ENCODE measurements at regions not wholly inside any gene's neighbourhood (a gene's known extent, or its start where the extent isn't known, plus 50 kb on each side); places are given as distances from the start of the nearest gene placed in this dataset.
"Not testable (repeated sequence)": the region's sequence is repeated elsewhere in the genome, so short reads cannot be mapped to it uniquely, and the experiment has no call there.

DNA sequence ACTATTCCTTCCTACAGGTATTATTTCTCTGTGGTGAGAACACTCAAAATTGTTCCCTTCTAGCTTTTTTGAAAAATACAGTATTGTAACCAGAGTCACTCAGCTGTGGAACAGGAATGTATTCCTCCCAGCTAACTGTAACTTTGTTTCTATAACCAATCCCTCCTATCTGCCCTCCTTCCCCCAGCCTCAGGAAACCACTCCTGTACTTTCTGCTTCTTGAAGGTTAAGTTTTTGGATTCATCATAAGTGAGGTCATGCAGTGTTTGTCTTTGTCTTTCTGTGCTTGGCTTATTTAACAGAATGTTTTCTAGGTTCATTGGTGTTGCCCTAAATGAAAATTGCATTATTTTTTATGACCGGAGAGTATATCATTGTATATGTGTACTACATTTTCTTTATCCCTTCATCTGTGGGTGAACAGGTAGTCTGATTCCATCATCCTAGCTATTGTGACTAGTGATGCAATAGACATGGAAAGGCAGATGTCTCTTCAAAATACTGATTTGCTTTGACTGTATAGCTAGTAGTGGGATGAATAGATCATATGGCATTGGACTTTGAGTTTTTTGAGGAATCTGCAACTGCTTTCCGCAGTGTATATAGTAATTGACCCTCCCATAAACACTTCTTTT lies 112.9 kb upstream of the GRK3 start:
- Mint-ChIP-seq H3K9me3 (no peaks in the 10 kb centered on the region), H3K36me3 (peaks cover 11% of the 10 kb centered on the region)

GRCh38 chr22:25452116-25452700 lies 112.3 kb upstream of the GRK3 start:
- no peak overlapping the region for H3K27ac Mint-ChIP-seq
- TF ChIP-seq, protein P1, sequence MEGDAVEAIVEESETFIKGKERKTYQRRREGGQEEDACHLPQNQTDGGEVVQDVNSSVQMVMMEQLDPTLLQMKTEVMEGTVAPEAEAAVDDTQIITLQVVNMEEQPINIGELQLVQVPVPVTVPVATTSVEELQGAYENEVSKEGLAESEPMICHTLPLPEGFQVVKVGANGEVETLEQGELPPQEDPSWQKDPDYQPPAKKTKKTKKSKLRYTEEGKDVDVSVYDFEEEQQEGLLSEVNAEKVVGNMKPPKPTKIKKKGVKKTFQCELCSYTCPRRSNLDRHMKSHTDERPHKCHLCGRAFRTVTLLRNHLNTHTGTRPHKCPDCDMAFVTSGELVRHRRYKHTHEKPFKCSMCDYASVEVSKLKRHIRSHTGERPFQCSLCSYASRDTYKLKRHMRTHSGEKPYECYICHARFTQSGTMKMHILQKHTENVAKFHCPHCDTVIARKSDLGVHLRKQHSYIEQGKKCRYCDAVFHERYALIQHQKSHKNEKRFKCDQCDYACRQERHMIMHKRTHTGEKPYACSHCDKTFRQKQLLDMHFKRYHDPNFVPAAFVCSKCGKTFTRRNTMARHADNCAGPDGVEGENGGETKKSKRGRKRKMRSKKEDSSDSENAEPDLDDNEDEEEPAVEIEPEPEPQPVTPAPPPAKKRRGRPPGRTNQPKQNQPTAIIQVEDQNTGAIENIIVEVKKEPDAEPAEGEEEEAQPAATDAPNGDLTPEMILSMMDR (conservative IDR thresholded peaks at IDR 0.05), result no peak
- H3K4me3 Mint-ChIP-seq, result no peak overlapping the region
- peaks cover 13% of the 10 kb centered on the region for H3K36me3 Mint-ChIP-seq
- no peaks in the 10 kb centered on the region for H3K27me3 Mint-ChIP-seq
- peaks cover 34% of the 10 kb centered on the region for H3K4me1 Mint-ChIP-seq (ENCODE audit: unreplicated experiment)
- no peak for DNase-seq (ENCODE audit: extremely low spot score, unreplicated experiment)
- no peaks in the 10 kb centered on the region for H3K9me3 Mint-ChIP-seq

More for the DNA sequence above, 112.9 kb upstream of the GRK3 start:
- DNase-seq (ENCODE audit: extremely low spot score, unreplicated experiment), result no peak
- TF ChIP-seq, protein P1 (conservative IDR thresholded peaks at IDR 0.05), result no peak
- Mint-ChIP-seq H3K4me1 (ENCODE audit: unreplicated experiment) (peaks cover 34% of the 10 kb centered on the region), H3K4me3 (peak overlapping the region; percentile 44), H3K27ac (peak overlapping the region; percentile 7), H3K27me3 (no peaks in the 10 kb centered on the region)

- DNase-seq (ENCODE audit: extremely low spot score, unreplicated experiment), result no peak
- Mint-ChIP-seq H3K27me3 (no peaks in the 10 kb centered on the region), H3K4me3 (no peak overlapping the region), H3K36me3 (peaks cover 13% of the 10 kb centered on the region), H3K4me1 (ENCODE audit: unreplicated experiment) (peaks cover 34% of the 10 kb centered on the region), H3K9me3 (no peaks in the 10 kb centered on the region), H3K27ac (no peak overlapping the region)
- TF ChIP-seq, protein P1 (conservative IDR thresholded peaks at IDR 0.05), result no peak
These were observed 111.4 kb upstream of the GRK3 start for GRCh38 chr22:25453058-25453457.

- TF ChIP-seq, protein P1 (conservative IDR thresholded peaks at IDR 0.05), result no peak
- no peaks in the 10 kb centered on the region for H3K9me3 Mint-ChIP-seq
- no peak overlapping the region for H3K27ac Mint-ChIP-seq
These were observed 110.9 kb upstream of the GRK3 start for GRCh38 chr22:25453557-25453956.

DNA sequence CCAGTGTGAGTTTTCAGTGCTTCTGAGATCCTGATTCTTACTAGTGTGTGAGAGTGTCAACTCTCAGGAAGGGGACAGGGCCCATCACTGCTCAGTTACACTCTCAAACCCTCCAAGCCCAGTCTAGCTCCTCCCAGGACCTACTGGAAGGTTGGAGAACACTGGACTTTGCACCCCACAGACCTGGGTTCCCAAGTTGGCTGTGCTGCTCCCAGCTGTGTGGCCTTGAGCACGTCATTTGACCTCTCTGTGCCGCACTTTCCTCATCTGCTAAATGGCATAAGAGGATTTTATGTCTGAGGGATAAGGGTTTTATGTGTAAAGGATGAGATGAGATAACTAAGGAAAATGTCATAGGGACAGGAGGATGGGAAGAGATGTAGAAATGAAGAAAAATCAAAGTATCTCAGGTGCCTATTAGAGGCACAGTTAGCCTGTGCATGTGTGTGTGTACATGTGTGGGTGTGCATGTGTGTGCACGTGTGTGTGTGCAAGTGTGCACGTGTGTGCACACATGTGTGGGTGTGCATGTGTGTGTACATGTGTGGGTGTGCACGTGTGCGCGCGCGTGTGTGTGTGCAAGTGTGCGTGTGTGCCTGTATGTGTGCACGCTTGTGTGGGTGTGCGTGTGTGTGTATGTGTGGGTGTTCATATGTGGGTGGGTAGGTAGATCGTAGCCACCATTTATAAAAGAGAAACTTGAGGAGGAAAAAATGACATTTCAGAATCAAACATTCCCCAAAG lies 108.0 kb upstream of the GRK3 start:
- not testable (repeated sequence) for H3K4me3 Mint-ChIP-seq; H3K27me3 Mint-ChIP-seq; H3K27ac Mint-ChIP-seq; H3K9me3 Mint-ChIP-seq; DNase-seq (ENCODE audit: extremely low spot score, unreplicated experiment)
- Mint-ChIP-seq H3K4me1 (ENCODE audit: unreplicated experiment) (peaks cover 21% of the 10 kb centered on the region), H3K36me3 (peaks cover 24% of the 10 kb centered on the region)

More at GRCh38 chr22:25453557-25453956, 110.9 kb upstream of the GRK3 start:
- Mint-ChIP-seq H3K27me3 (no peaks in the 10 kb centered on the region), H3K4me3 (no peak overlapping the region), H3K36me3 (peaks cover 13% of the 10 kb centered on the region), H3K4me1 (ENCODE audit: unreplicated experiment) (peaks cover 34% of the 10 kb centered on the region)
- DNase-seq (ENCODE audit: extremely low spot score, unreplicated experiment), result no peak

- Mint-ChIP-seq H3K4me1 (ENCODE audit: unreplicated experiment) (peaks cover 14% of the 10 kb centered on the region), H3K36me3 (peaks cover 32% of the 10 kb centered on the region)
- not testable (repeated sequence) for H3K4me3 Mint-ChIP-seq; H3K27me3 Mint-ChIP-seq; H3K27ac Mint-ChIP-seq; H3K9me3 Mint-ChIP-seq; DNase-seq (ENCODE audit: extremely low spot score, unreplicated experiment)
These were observed 105.8 kb upstream of the GRK3 start for GRCh38 chr22:25458631-25459030.

GRCh38 chr22:25460682-25461081 lies 103.8 kb upstream of the GRK3 start:
- peaks cover 30% of the 10 kb centered on the region for H3K36me3 Mint-ChIP-seq
- not testable (repeated sequence) for H3K27ac Mint-ChIP-seq, H3K9me3 Mint-ChIP-seq

More at GRCh38 chr22:25460682-25461081, 103.8 kb upstream of the GRK3 start:
- DNase-seq (ENCODE audit: extremely low spot score, unreplicated experiment); H3K4me3 Mint-ChIP-seq; H3K27me3 Mint-ChIP-seq; H3K4me1 Mint-ChIP-seq (ENCODE audit: unreplicated experiment): not testable (repeated sequence)
